ENCODE measurements at regions not wholly inside any gene's neighbourhood (a gene's known extent, or its start where the extent isn't known, plus 50 kb on each side); places are given as distances from the start of the nearest gene placed in this dataset.
A peak's percentile ranks its signal among the peaks of the same experiment; 100 is the strongest.

DNA sequence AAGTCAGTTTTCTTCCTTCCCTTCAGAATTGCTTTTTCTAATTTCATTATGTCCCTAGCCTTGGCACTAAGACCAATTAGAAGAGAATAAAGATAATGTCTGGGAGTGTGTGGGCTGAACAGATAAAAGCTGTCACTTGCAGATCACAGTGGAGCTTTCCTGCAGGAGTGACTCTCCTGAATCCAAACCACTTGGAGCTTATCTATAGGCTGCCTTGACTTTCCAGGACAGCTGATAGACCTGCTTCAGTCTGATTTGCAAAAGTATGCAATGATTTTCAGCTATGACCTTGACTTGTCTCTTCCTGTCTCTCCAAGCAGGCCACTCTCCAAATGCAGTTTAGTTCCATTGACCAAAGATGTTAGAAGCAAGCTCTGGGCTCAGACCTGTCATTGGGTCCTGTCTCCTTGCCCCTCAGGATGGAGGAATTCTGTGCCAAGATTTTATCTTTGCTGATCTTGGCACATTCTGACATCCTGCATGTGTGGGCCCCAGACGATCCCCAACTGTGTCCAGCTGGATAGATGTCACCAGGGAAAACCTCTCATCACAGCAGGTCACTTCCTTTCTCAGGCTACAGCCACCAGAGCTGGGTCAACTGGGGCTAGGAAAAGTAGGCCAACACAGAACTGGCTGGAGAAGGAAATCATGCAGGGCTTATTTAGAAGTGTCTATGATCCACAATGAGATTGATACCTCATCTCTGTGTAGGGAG lies 120.9 kb upstream of the ZNF438 start:
- Histone ChIP-seq H3K79me2 (no peaks in the 10 kb centered on the region), H3K27me3 (no peaks in the 10 kb centered on the region), H3K4me3 (no peak overlapping the region), H2AFZ (no peak overlapping the region), H3K4me1 (ENCODE audit: insufficient read depth) (no peaks in the 10 kb centered on the region), H3K27ac (no peak overlapping the region), H4K20me1 (ENCODE audit: insufficient read depth, poor library complexity, severe bottlenecking) (no peaks in the 10 kb centered on the region), H3K36me3 (replicated peaks; ENCODE audit: insufficient read depth, low read depth) (no peaks in the 10 kb centered on the region), H3K9me3 (ENCODE audit: low read depth) (no peaks in the 10 kb centered on the region), H3K9me2 (replicated peaks; ENCODE audit: insufficient read depth) (no peaks in the 10 kb centered on the region), H3K4me2 (no peak overlapping the region)
- DNase-seq (ENCODE audit: low spot score), result no peak
- WGBS (ENCODE audit: low lambda C conversion rate, missing lambda C conversion rate), result 60% methylated on average over 1 of the region's 1 CpG
- TF ChIP-seq EZH2phosphoT487 (IDR thresholded peaks at IDR 0.05; ENCODE audit: low read depth, severe bottlenecking, unreplicated experiment) (no peak), EZH2 (IDR thresholded peaks at IDR 0.05; ENCODE audit: borderline replicate concordance) (no peak)

DNA sequence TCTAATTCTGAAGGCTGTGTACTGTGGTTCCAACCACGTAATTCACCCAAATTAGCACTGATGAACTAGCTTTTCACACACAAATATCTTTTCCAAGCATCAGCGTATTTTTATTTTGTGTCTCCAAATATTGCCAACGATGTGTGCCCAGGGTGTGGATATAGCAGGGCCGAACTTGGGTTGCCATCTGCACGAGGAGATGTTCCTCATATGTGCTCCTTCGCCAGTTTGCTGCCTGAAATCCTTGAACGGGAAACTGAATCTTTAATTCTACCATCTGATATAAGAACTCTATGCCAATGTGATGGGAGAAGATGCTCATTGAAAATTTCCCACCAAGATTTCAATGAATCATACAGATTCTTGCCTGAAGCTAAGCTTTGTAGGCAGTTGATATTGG lies 121.5 kb upstream of the ZNF438 start:
- DNase-seq (ENCODE audit: low spot score), result no peak
- no peak overlapping the region for H3K4me3 ChIP-seq
- H3K4me2 ChIP-seq, result no peak overlapping the region
- no peak overlapping the region for H3K27ac ChIP-seq
- H3K9me2 ChIP-seq (replicated peaks; ENCODE audit: insufficient read depth), result no peaks in the 10 kb centered on the region
- no peaks in the 10 kb centered on the region for H3K27me3 ChIP-seq
- no peaks in the 10 kb centered on the region for H3K4me1 ChIP-seq (ENCODE audit: insufficient read depth)
- H3K79me2 ChIP-seq, result no peaks in the 10 kb centered on the region
- H3K36me3 ChIP-seq (replicated peaks; ENCODE audit: insufficient read depth, low read depth), result no peaks in the 10 kb centered on the region
- no peaks in the 10 kb centered on the region for H4K20me1 ChIP-seq (ENCODE audit: insufficient read depth, poor library complexity, severe bottlenecking)
- TF ChIP-seq EZH2 (IDR thresholded peaks at IDR 0.05; ENCODE audit: borderline replicate concordance), result no peak
- TF ChIP-seq, protein P1, sequence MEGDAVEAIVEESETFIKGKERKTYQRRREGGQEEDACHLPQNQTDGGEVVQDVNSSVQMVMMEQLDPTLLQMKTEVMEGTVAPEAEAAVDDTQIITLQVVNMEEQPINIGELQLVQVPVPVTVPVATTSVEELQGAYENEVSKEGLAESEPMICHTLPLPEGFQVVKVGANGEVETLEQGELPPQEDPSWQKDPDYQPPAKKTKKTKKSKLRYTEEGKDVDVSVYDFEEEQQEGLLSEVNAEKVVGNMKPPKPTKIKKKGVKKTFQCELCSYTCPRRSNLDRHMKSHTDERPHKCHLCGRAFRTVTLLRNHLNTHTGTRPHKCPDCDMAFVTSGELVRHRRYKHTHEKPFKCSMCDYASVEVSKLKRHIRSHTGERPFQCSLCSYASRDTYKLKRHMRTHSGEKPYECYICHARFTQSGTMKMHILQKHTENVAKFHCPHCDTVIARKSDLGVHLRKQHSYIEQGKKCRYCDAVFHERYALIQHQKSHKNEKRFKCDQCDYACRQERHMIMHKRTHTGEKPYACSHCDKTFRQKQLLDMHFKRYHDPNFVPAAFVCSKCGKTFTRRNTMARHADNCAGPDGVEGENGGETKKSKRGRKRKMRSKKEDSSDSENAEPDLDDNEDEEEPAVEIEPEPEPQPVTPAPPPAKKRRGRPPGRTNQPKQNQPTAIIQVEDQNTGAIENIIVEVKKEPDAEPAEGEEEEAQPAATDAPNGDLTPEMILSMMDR (IDR thresholded peaks at IDR 0.05; ENCODE audit: poor library complexity), result no peak
- no peak for TF ChIP-seq EZH2phosphoT487 (IDR thresholded peaks at IDR 0.05; ENCODE audit: low read depth, severe bottlenecking, unreplicated experiment)
- 96% methylated on average over 7 of the region's 7 CpGs for WGBS (ENCODE audit: low lambda C conversion rate, missing lambda C conversion rate)
- no peaks in the 10 kb centered on the region for H3K9me3 ChIP-seq (ENCODE audit: low read depth)
- H2AFZ ChIP-seq, result no peak overlapping the region

DNA sequence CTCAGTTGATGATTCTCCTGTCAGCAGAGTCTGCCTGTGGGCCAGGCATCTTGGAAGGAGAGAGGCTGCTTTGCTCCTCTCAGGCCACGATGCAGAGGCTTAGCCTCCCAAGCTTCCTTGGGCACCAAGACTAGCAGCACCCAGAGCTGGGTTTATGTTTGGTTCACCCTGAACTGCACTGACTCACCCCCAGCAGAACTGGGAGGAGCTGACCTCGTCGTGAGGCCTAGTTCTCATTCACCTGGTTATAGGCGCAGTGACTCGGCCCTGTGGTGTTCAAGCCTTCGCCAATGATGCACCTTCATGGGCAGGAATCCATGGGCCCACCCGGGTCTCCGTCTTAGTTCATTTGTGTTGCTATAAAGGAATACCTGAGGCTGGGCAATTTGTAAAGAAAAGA lies 122.0 kb upstream of the ZNF438 start:
- no peak overlapping the region for H2AFZ ChIP-seq
- H3K9me3 ChIP-seq (ENCODE audit: low read depth), result no peaks in the 10 kb centered on the region
- H3K27ac ChIP-seq, result no peak overlapping the region
- H3K79me2 ChIP-seq, result no peaks in the 10 kb centered on the region
- no peaks in the 10 kb centered on the region for H3K9me2 ChIP-seq (replicated peaks; ENCODE audit: insufficient read depth)
- no peaks in the 10 kb centered on the region for H3K36me3 ChIP-seq (replicated peaks; ENCODE audit: insufficient read depth, low read depth)
- H3K4me2 ChIP-seq, result no peak overlapping the region
- no peak overlapping the region for H3K4me3 ChIP-seq
- TF ChIP-seq EZH2phosphoT487 (IDR thresholded peaks at IDR 0.05; ENCODE audit: low read depth, severe bottlenecking, unreplicated experiment), result no peak
- no peak for TF ChIP-seq EZH2 (IDR thresholded peaks at IDR 0.05; ENCODE audit: borderline replicate concordance)
- TF ChIP-seq, protein P1 (IDR thresholded peaks at IDR 0.05; ENCODE audit: poor library complexity), result no peak
- H4K20me1 ChIP-seq (ENCODE audit: insufficient read depth, poor library complexity, severe bottlenecking), result no peaks in the 10 kb centered on the region
- H3K27me3 ChIP-seq, result no peaks in the 10 kb centered on the region
- 81% methylated on average over 8 of the region's 8 CpGs for WGBS (ENCODE audit: low lambda C conversion rate, missing lambda C conversion rate)
- no peak for DNase-seq (ENCODE audit: low spot score)
- no peaks in the 10 kb centered on the region for H3K4me1 ChIP-seq (ENCODE audit: insufficient read depth)

DNA sequence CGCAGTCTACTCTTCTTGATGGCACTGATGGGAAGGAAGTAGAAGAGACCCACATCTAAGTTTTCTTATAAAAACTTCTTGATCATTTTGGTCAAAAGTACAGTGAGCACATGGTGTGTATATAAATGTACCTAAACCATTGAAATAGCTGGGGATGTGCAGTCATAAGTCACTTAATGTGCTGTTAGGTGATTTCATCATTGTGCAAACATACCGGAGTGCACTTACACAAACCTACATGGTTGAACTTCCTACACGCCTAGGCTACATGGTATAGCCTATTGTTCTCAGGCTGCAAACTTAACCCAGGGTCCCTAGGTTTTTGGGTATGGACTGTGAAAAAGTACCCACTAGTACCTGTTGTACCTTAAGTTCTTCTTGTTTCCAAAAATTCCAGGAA lies 123.3 kb upstream of the ZNF438 start:
- no peaks in the 10 kb centered on the region for H3K9me3 ChIP-seq (ENCODE audit: low read depth)
- no peaks in the 10 kb centered on the region for H3K27me3 ChIP-seq
- no peak for DNase-seq (ENCODE audit: low spot score)
- H3K79me2 ChIP-seq, result no peaks in the 10 kb centered on the region
- no peaks in the 10 kb centered on the region for H3K36me3 ChIP-seq (replicated peaks; ENCODE audit: insufficient read depth, low read depth)
- H4K20me1 ChIP-seq (ENCODE audit: insufficient read depth, poor library complexity, severe bottlenecking), result no peaks in the 10 kb centered on the region
- H3K4me2 ChIP-seq, result no peak overlapping the region
- no peaks in the 10 kb centered on the region for H3K9me2 ChIP-seq (replicated peaks; ENCODE audit: insufficient read depth)
- H3K27ac ChIP-seq, result peak overlapping the region; percentile 63
- no peaks in the 10 kb centered on the region for H3K4me1 ChIP-seq (ENCODE audit: insufficient read depth)
- TF ChIP-seq EZH2phosphoT487 (IDR thresholded peaks at IDR 0.05; ENCODE audit: low read depth, severe bottlenecking, unreplicated experiment) (no peak), EZH2 (IDR thresholded peaks at IDR 0.05; ENCODE audit: borderline replicate concordance) (no peak)
- TF ChIP-seq, protein P1 (IDR thresholded peaks at IDR 0.05; ENCODE audit: poor library complexity), result no peak
- no peak overlapping the region for H2AFZ ChIP-seq
- 54% methylated on average over 3 of the region's 3 CpGs for WGBS (ENCODE audit: low lambda C conversion rate, missing lambda C conversion rate)
- no peak overlapping the region for H3K4me3 ChIP-seq
